HFF-Myc (cell line): ENCODE measurements at regions not wholly inside any gene's neighbourhood (a gene's known extent, or its start where the extent isn't known, plus 50 kb on each side); places are given as distances from the start of the nearest gene placed in this dataset.

Experiments
- DNase-seq: peaks from one replicate; pipeline ENCODE4 v3.0.0-alpha.2; 2011; ENCODE audit warnings: low read depth; ENCODE audit errors: extremely low read depth
- H3K4me3 ChIP-seq: replicated peaks from 2 replicates; pipeline ENCODE4 v1.5.1; 2011; ENCODE audit warnings: low read depth, mild to moderate bottlenecking, control low read depth, low read length
- CTCF ChIP-seq: IDR thresholded peaks from 2 replicates; pipeline ENCODE4 v1.5.1; 2012; ENCODE audit warnings: mild to moderate bottlenecking, low read depth, low read length, control low read depth; ENCODE audit errors: missing control alignments

- TF ChIP-seq CTCF = no peak
- no peak overlapping the region for H3K4me3 ChIP-seq
- no peak for DNase-seq
Measured at GRCh38 chr12:24483732-24484131, 465.2 kb downstream of the BCAT1 start.

GRCh38 chr12:24482882-24483604, 465.9 kb downstream of the BCAT1 start:
- DNase-seq = no peak
- no peak overlapping the region for H3K4me3 ChIP-seq
- no peak for TF ChIP-seq CTCF

GRCh38 chr12:24482044-24482443, 466.9 kb downstream of the BCAT1 start:
- no peak overlapping the region for H3K4me3 ChIP-seq
- DNase-seq = no peak
- TF ChIP-seq CTCF = no peak

GRCh38 chr12:24480766-24481449, 468.0 kb downstream of the BCAT1 start:
- TF ChIP-seq CTCF = no peak
- no peak for DNase-seq
- no peak overlapping the region for H3K4me3 ChIP-seq

- TF ChIP-seq CTCF = no peak
- H3K4me3 ChIP-seq = no peak overlapping the region
- DNase-seq = no peak
Measured at GRCh38 chr12:24479131-24479530, 469.8 kb downstream of the BCAT1 start.

- no peak overlapping the region for H3K4me3 ChIP-seq
- no peak for TF ChIP-seq CTCF
- DNase-seq = no peak
Measured at GRCh38 chr12:24478254-24478653, 470.6 kb downstream of the BCAT1 start.

- DNase-seq = no peak
- no peak overlapping the region for H3K4me3 ChIP-seq
- TF ChIP-seq CTCF = no peak
Measured at GRCh38 chr12:24476310-24476709, 472.6 kb downstream of the BCAT1 start.
